ENCODE measurements at regions not wholly inside any gene's neighbourhood (a gene's known extent, or its start where the extent isn't known, plus 50 kb on each side); places are given as distances from the start of the nearest gene placed in this dataset.

GRCh38 chr2:221883976-221884375 is 311.9 kb upstream of the EPHA4 start:
- no peak for TF ChIP-seq CTCF (IDR thresholded peaks at IDR 0.05; ENCODE audit: low read depth, low read length)
- no peak for TF ChIP-seq MYC (IDR thresholded peaks at IDR 0.05; ENCODE audit: low read depth, low read length)
- no peak for TF ChIP-seq POLR2A (IDR thresholded peaks at IDR 0.05; ENCODE audit: extremely low read depth, insufficient read length)
- no peak for TF ChIP-seq MAX (IDR thresholded peaks at IDR 0.05; ENCODE audit: low read depth, low read length)
